Stimulated activated CD4-positive, alpha-beta T cell treated with anti-CD3 and anti-CD28 coated beads, Interleukin-2, amount 100 ng/mL, for 4 hours (primary cell): ENCODE measurements at regions not wholly inside any gene's neighbourhood (a gene's known extent, or its start where the extent isn't known, plus 50 kb on each side); places are given as distances from the start of the nearest gene placed in this dataset.
"Not testable (repeated sequence)": the region's sequence is repeated elsewhere in the genome, so short reads cannot be mapped to it uniquely, and the experiment has no call there.

Experiments
- DNase-seq: peaks from one replicate; pipeline ENCODE4 v3.0.0-alpha.2; 2020; ENCODE audit warnings: low read depth

GRCh38 chr16:85514295-85514597 lies 98.9 kb upstream of the GSE1 start:
- no peak for DNase-seq

- DNase-seq = no peak
Observed at GRCh38 chr16:85514598-85515318, 98.4 kb upstream of the GSE1 start.

GRCh38 chr16:85515319-85515745 lies 97.8 kb upstream of the GSE1 start:
- DNase-seq = no peak

GRCh38 chr16:85515830-85516397 lies 97.2 kb upstream of the GSE1 start:
- DNase-seq = no peak

- no peak for DNase-seq
Observed at GRCh38 chr16:85517154-85517553, 96.0 kb upstream of the GSE1 start.

GRCh38 chr16:85517563-85518179 lies 95.5 kb upstream of the GSE1 start:
- DNase-seq = no peak

GRCh38 chr16:85518398-85519049 lies 94.6 kb upstream of the GSE1 start:
- no peak for DNase-seq

- DNase-seq = not testable (repeated sequence)
Observed at GRCh38 chr16:85519050-85519440, 94.1 kb upstream of the GSE1 start.

GRCh38 chr16:85519540-85520231 lies 93.4 kb upstream of the GSE1 start:
- no peak for DNase-seq

GRCh38 chr16:85520853-85521521 lies 92.1 kb upstream of the GSE1 start:
- DNase-seq = no peak

- DNase-seq = no peak
Observed at GRCh38 chr16:85521552-85522307, 91.4 kb upstream of the GSE1 start.

GRCh38 chr16:85522308-85522841 lies 90.7 kb upstream of the GSE1 start:
- no peak for DNase-seq

- no peak for DNase-seq
Observed at GRCh38 chr16:85522842-85523601, 90.1 kb upstream of the GSE1 start.

- no peak for DNase-seq
Observed at GRCh38 chr16:85523602-85524364, 89.3 kb upstream of the GSE1 start.

GRCh38 chr16:85524365-85524629 lies 88.8 kb upstream of the GSE1 start:
- DNase-seq = no peak

GRCh38 chr16:85524630-85525419 lies 88.3 kb upstream of the GSE1 start:
- DNase-seq = no peak

GRCh38 chr16:85525420-85526184 lies 87.5 kb upstream of the GSE1 start:
- DNase-seq = no peak
